Kidney epithelial cell (primary cell): ENCODE measurements at regions not wholly inside any gene's neighbourhood (a gene's known extent, or its start where the extent isn't known, plus 50 kb on each side); places are given as distances from the start of the nearest gene placed in this dataset.

Source experiments
- DNase-seq: peaks from one replicate; pipeline ENCODE4 v3.0.0-alpha.2; 2010; ENCODE audit warnings: low read depth
- H3K27me3 ChIP-seq: 2 replicates; pipeline ENCODE4 v1.6.0; 2011; ENCODE audit warnings: low read length; ENCODE audit not compliant: control insufficient read depth, insufficient read depth
- H3K36me3 ChIP-seq: 2 replicates; pipeline ENCODE4 v1.5.1; 2011; ENCODE audit warnings: low read length; ENCODE audit not compliant: control insufficient read depth, insufficient read depth
- H3K4me3 ChIP-seq: 2 replicates; pipeline ENCODE4 v1.5.1; 2011; ENCODE audit warnings: low read depth, mild to moderate bottlenecking, control low read depth, low read length
- TF ChIP-seq, protein P1 (sequence below): IDR thresholded peaks from 2 replicates; pipeline ENCODE4 v1.5.1; 2011; ENCODE audit warnings: mild to moderate bottlenecking, moderate library complexity, low read length, control low read depth, inconsistent platforms; ENCODE audit not compliant: insufficient read depth, poor library complexity, severe bottlenecking

DNA sequence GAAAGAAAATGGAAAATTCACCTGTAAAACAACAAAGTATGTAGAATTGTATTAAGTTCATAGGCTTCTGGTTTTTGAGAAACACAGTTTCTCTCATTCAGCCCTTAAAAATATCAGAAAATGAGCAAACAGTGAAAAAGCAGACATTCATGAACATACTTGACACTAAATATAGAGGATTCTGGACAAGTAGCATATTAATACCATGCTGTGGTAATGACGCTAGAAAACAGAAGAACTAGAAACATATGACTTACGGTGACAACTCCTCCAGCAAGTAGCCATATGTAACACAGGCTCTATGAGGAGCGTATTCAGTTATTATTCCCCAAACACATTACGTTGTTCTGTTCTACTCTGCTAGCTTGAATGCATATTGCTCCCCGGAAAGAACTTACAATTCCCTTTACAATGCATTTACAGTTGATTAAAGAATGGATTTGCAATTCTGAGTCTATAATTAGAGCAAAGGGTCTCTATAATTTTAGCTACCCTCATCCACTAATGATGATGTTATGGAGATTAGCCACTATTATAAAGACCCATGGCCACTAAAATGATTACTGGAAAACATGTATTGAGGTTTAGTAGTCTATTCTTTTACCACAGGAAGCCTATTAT lies 672.1 kb downstream of the EFNB2 start:
- Histone ChIP-seq H3K36me3 (no peaks in the 10 kb centered on the region), H3K27me3 (no peaks in the 10 kb centered on the region), H3K4me3 (no peak overlapping the region)
- TF ChIP-seq, protein P1, sequence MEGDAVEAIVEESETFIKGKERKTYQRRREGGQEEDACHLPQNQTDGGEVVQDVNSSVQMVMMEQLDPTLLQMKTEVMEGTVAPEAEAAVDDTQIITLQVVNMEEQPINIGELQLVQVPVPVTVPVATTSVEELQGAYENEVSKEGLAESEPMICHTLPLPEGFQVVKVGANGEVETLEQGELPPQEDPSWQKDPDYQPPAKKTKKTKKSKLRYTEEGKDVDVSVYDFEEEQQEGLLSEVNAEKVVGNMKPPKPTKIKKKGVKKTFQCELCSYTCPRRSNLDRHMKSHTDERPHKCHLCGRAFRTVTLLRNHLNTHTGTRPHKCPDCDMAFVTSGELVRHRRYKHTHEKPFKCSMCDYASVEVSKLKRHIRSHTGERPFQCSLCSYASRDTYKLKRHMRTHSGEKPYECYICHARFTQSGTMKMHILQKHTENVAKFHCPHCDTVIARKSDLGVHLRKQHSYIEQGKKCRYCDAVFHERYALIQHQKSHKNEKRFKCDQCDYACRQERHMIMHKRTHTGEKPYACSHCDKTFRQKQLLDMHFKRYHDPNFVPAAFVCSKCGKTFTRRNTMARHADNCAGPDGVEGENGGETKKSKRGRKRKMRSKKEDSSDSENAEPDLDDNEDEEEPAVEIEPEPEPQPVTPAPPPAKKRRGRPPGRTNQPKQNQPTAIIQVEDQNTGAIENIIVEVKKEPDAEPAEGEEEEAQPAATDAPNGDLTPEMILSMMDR = no peak
- no peak for DNase-seq

DNA sequence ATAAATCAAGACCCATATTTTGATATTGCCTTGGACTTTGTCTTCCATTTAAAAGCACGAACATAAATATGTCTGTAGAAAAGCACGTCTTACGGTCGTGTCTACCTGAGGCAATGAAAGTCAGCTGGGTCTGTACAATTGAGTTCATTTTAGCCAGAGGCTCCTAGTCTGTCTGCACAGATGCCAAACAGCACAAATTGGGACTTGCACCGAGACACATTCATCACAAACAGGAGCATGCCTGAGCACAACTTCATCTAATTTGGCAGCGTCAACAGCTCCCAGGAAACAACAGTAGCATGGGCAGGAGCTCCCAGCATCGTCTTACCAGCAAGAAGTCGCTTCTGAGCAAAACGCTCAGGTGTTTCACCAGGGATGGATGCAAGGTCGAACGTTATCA lies 687.0 kb downstream of the EFNB2 start:
- Histone ChIP-seq H3K4me3 (no peak overlapping the region), H3K27me3 (no peaks in the 10 kb centered on the region), H3K36me3 (no peaks in the 10 kb centered on the region)
- TF ChIP-seq, protein P1 = no peak
- no peak for DNase-seq

DNA sequence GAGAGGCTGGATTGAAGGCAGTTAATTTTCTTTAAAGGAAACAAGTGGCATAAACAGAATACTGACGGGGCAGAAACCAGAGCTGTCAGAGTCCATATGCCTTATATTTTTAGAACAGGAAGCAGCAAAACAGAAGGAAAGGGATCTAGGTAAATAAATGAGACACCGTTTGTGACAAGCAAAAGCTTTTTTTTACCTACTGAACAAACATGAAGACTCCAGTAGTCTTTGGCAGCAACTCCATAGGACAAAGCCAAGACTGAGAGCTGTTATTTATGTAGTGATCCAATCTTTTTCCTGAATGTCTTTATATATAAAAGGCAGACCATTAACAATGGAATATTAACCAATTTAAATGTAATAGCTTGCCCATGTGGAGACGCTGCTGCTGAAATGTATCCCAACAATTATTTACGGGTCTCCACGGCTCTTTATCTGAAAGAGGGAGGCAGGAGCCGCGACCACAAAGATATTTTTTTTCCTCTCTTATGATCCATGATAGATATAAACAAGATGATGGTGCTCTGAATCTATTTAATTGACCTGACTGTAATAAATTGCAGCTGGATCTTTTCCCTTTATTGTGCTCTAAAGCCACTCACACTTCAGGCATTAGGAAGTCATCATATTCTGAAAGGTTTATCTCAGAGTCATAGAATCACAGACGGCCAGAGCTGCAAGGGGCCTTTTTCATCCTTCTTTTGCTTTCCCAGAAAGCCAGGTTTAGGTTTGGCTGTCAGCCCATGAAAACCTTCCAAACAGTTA lies 687.8 kb downstream of the EFNB2 start:
- Histone ChIP-seq H3K27me3 (no peaks in the 10 kb centered on the region), H3K4me3 (no peak overlapping the region), H3K36me3 (no peaks in the 10 kb centered on the region)
- TF ChIP-seq, protein P1 = no peak
- DNase-seq = no peak

DNA sequence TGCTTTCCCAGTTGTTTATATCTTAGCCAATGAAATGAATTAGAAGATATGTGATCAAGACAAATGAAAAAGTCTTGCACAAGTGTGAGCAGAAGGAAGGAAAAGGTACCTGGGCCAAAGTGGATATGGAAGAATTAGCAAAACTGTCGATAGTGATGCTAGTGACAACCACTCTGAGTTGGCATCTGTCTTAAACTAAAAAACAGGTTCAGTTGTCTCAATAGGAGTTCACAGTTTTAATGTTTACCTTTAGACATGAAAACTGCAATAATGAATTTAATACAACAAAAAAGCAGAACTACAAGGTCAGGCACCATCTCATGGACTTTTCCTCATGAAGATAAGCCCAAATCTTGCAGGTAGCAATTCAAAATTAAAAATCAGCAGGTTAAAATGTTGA lies 688.5 kb downstream of the EFNB2 start:
- Histone ChIP-seq H3K36me3 (no peaks in the 10 kb centered on the region), H3K27me3 (no peaks in the 10 kb centered on the region), H3K4me3 (no peak overlapping the region)
- TF ChIP-seq, protein P1 = no peak
- DNase-seq = no peak

DNA sequence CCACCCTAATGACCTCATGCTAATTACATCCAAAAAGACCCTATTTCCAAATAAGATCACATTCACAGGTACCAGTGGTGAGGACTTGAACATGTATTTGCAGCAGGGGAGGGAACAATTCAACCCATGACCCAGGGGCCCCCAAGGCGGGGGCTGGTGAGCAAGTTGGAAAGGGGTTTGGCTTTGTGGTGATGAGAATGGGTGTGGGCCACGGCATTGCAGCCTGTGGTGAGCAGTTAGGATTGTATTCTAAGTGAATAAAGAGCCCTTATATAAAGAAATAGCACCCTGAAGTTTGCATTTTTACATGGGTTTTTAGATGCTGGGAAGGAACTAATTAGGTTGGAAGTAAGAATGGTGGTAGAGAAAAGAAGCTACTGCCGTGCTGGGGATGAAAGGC lies 694.2 kb downstream of the EFNB2 start:
- Histone ChIP-seq H3K36me3 (no peaks in the 10 kb centered on the region), H3K27me3 (no peaks in the 10 kb centered on the region), H3K4me3 (no peak overlapping the region)
- TF ChIP-seq, protein P1 = no peak
- no peak for DNase-seq
